ENCODE measurements at regions not wholly inside any gene's neighbourhood (a gene's known extent, or its start where the extent isn't known, plus 50 kb on each side); places are given as distances from the start of the nearest gene placed in this dataset.

DNA sequence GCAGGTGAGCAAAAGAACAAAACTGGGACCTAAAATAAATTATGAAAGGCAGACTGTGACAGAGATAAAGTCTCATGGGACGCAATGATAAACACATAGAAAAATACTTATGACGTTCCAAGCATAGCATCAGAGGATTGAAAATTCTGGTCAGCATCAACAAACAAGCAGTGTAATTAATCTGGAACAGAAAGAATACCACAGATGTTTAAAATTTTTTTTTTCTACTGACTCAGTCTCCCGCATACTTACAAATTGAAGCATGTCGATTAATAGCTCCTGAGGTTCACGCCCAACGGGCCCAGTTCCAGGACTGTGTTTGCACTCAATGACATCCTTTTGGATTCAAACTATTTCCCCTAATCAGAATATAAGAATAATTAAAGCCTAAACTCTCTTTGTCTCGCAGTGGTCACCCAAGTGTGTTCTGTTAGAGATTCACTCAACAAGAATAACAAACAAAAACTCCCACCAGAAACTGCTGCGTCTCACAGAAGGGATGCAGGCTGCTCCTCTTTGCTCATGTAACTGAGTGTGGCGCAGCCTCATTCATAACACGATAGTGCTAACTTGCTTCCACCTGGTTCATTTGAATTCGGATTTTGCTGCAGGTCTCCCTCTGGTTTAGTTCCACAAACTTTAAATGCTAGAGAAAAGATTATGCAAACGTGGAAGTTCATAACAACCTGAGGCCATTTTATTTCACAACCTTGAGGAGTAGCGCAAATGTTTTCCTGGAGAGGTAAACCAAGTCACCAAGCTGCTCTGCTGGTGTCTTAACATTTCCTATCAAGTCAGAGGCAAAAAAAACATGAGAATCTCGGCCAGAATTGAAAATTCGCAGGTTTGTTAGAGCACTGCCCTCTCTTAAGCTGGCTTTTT, 69.0 kb upstream of the CITED2 start:
- DNase-seq (ENCODE audit: low read depth in 1 of 2, low spot score in 1 of 2): peak in 1 of 2 experiments; percentile 7
- TF ChIP-seq JUND (IDR thresholded peaks at IDR 0.05; ENCODE audit: low read depth): no peak
- in situ Hi-C loops (cut with HindIII; ENCODE audit: low pct_unique_long_range_greater_than_20kb, low sequenced_read_pairs): no loop called here

DNA sequence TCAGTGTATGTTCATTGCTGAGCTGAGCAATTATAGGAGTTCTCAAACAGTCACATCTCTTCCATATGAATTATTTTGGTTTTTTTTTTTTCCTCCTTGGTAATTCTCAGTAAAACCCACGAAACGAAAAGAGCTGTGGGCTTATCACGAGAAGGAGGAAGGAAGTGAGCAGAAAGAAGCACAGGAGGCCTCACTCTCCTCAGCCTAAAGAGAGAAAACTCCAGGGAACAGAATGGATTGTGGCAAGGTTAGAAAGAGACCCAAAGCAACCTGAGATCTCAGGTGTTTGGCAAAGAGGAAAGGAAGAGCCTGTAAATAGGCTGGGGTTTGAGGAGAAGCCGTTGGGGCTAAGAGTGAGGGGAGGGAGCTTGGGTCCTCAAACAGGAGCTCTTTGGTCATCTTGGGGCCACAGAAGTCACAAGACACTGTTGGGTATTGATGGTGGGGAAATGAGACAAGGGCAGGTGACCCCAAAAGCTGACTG, 67.8 kb upstream of the CITED2 start:
- TF ChIP-seq JUND (IDR thresholded peaks at IDR 0.05; ENCODE audit: low read depth): no peak
- no peak for DNase-seq (ENCODE audit: low read depth in 1 of 2, low spot score in 1 of 2)
- in situ Hi-C loops (cut with HindIII; ENCODE audit: low pct_unique_long_range_greater_than_20kb, low sequenced_read_pairs): no loop called here

DNA sequence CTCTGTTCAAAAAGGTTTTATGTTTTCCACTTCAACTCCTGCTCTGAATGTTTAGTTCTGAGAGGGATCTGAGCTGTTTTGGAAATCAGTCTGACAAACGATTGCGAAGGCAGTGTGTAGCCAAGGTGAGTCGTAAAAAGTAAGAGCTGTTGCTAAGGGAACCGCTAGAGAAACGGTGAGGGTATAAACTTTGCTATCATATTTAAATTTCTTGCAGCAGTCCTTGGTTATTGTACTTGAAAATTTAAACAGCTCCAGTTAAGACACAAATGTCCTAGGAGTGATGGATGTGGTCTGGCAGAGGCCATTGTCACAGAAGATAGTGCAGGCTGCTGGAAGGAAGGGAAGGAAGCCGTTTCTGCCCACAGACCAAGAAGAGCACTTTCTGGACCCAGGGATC, 64.9 kb upstream of the CITED2 start:
- peak in 1 of 2 experiments; percentile 58 for DNase-seq (ENCODE audit: low read depth in 1 of 2, low spot score in 1 of 2)
- in situ Hi-C loops (cut with HindIII; ENCODE audit: low pct_unique_long_range_greater_than_20kb, low sequenced_read_pairs): no loop called here
- no peak for TF ChIP-seq JUND (IDR thresholded peaks at IDR 0.05; ENCODE audit: low read depth)

DNA sequence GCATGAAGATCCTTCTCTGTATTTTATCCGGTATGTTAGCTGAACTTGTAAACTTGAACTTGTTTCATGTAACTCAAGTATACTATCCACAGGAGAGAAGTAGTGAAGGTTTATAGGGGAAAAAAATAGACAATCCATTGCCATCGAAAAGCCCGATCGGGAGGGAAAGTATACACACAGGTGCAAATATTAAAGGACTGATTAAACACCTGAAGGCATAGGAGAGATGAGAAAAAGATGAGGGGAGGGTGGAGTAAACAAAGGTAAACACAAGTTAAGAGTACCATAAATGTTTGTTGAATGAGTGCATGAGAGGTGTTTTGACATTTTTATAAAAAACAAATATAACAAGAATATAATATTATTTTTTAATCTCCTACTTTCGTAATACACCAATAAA, 64.3 kb upstream of the CITED2 start:
- peak in 1 of 2 experiments; percentile 72 for DNase-seq (ENCODE audit: low read depth in 1 of 2, low spot score in 1 of 2)
- TF ChIP-seq JUND (IDR thresholded peaks at IDR 0.05; ENCODE audit: low read depth): peak; percentile 84
- in situ Hi-C loops (cut with HindIII; ENCODE audit: low pct_unique_long_range_greater_than_20kb, low sequenced_read_pairs): no loop called here

DNA sequence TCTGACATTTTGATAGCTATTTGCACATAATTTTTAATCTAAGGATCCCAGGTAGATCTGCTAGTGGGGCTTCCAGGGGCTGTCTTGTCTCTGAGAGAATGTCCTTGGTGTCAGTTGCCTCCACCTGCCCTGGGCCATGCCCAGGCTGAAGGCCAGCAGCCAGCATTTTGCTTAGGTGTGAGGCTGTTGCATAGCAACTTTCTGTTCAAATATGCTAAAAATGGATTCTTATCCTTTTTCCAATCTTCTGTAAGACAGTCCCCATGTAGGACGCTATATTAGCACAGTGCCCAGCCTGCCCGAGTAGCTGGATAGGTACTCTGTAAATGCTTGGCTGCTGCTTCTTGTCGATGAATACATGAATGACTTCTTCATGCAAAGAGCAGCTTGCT, 62.5 kb upstream of the CITED2 start:
- in situ Hi-C loops (cut with HindIII; ENCODE audit: low pct_unique_long_range_greater_than_20kb, low sequenced_read_pairs): no loop called here
- TF ChIP-seq JUND (IDR thresholded peaks at IDR 0.05; ENCODE audit: low read depth): 0 out of 2 replicates have a peak, but pooled peaks have one; percentile 3
- no peak for DNase-seq (ENCODE audit: low read depth in 1 of 2, low spot score in 1 of 2)

DNA sequence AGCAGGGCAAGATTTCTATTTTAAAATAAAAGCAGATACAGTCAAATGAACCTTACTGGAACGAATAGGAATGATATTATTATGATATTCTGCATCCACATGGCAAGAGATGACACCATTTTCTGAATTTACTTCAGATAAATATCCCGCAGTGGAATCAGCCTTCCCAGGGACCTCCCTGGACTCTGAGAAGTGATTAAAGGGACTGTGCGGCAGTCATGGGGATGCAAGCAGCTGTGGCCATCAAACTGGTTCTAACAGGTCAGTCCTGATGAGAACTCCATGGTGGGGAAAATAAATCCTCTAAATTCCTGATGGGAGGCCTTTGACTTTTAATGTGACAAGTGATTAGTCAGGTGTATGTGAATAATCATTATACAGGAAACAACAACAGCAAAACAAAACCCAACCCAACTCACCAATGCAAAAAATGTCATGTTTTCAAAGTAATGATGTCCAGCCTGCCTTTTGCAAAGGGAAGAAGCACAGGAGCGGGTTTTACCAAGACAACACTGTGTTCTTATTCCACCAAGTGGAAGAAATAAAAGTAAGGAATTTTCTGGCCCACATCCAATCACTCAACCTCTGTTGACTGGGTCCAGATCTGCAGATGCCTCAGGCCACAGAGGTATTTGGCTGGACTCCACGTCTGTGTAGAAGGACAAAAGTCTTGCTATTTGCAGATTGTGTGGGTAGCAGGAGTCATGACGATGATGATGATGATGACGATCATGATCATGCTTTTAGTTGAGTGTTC, 61.9 kb upstream of the CITED2 start:
- in situ Hi-C loops (cut with HindIII; ENCODE audit: low pct_unique_long_range_greater_than_20kb, low sequenced_read_pairs): no loop called here
- TF ChIP-seq JUND (IDR thresholded peaks at IDR 0.05; ENCODE audit: low read depth): 0 out of 2 replicates have a peak, but pooled peaks have one; percentile 4
- DNase-seq (ENCODE audit: low read depth in 1 of 2, low spot score in 1 of 2): peak in 1 of 2 experiments; percentile 85

DNA sequence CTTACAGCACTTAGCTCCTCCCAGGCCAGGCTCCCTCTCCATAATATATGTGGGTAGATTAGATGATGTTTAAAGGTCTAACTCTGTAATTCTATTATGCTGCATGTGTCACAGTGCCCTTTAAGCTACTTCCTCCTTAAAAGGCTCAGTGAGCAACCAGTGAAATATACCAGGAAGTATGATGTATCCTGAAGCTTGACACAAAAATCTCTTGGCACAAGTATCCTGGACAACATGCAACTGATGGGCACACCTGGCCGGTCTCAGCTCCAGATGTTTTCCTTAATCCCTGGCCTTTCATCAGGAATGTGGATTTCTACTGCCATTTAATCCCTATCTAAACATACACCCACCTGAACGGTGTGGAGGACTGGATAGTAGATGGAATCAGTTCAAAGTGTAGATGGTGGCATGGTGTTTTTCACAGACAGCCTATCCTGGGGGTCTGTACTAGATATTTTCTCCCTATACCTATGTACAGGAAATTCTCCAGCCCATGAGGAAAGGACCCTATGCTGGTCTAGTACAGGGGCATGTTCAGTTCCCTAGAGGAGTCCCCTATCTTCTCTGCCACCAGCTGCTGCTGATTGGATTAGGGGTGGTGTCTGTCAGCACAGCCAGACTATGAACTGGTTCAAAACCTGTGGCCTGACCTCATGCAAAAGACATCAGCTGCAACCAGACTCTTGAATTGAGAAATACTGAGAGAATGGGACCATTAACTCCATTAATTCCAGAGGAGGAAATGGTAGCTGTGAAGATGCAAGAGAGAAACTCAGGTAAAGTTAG, 59.4 kb upstream of the CITED2 start:
- in situ Hi-C loops (cut with HindIII; ENCODE audit: low pct_unique_long_range_greater_than_20kb, low sequenced_read_pairs): no loop called here
- peak in 1 of 2 experiments; percentile 73 for DNase-seq (ENCODE audit: low read depth in 1 of 2, low spot score in 1 of 2)
- no peak for TF ChIP-seq JUND (IDR thresholded peaks at IDR 0.05; ENCODE audit: low read depth)

DNA sequence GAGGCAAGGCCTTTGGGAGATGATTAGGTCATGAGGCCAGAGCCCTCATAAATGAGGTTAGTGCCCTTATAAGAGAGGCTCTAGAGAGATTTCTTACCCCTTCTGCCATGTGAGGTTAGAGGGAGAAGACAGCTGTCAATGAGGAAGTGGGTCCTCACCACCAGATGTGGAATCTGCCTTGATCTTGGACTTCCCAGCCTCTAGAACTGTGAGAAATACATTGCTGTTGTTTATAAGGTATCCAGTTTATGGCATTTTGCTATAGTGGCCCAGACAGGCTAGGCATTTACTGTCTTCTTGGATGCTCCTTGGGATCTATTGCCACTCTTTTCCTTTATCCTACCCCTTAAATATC, 57.1 kb upstream of the CITED2 start:
- in situ Hi-C loops (cut with HindIII; ENCODE audit: low pct_unique_long_range_greater_than_20kb, low sequenced_read_pairs): no loop called here
- TF ChIP-seq JUND (IDR thresholded peaks at IDR 0.05; ENCODE audit: low read depth): no peak
- DNase-seq (ENCODE audit: low read depth in 1 of 2, low spot score in 1 of 2): no peak

DNA sequence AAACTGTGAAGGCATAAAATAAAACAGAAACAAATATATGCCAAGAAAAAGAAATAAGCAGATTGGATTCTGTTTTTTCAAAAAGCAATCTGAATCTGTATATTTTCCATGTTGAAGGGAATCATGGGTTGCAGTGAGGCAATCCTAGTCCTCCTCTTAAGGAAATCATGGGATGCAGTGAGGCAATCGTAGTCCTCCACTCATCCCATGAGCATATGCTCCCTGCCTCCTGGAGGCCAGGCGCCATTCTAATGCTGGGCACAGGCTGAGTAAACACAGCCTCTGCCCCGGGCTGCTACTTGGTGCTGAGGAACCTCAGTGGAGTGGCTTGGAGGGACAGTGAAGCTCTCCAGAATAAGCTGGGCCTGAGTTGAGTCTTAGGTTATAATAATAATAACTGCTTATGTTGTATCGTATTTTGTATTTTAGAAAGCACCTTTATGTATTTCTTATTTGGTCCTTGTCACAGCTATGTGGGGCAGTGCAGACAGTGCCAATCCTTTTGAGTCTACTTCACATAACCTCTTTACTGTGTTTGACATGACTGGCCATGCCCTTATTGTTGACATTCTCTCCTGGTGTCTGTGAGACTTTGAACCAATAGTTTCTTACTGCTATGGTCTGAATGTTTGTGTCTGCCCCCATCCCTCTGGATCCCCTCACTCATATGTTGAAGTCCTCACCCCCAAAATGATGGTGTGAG, 56.6 kb upstream of the CITED2 start:
- in situ Hi-C loops (cut with HindIII; ENCODE audit: low pct_unique_long_range_greater_than_20kb, low sequenced_read_pairs): no loop called here
- TF ChIP-seq JUND (IDR thresholded peaks at IDR 0.05; ENCODE audit: low read depth): no peak
- DNase-seq (ENCODE audit: low read depth in 1 of 2, low spot score in 1 of 2): no peak

DNA sequence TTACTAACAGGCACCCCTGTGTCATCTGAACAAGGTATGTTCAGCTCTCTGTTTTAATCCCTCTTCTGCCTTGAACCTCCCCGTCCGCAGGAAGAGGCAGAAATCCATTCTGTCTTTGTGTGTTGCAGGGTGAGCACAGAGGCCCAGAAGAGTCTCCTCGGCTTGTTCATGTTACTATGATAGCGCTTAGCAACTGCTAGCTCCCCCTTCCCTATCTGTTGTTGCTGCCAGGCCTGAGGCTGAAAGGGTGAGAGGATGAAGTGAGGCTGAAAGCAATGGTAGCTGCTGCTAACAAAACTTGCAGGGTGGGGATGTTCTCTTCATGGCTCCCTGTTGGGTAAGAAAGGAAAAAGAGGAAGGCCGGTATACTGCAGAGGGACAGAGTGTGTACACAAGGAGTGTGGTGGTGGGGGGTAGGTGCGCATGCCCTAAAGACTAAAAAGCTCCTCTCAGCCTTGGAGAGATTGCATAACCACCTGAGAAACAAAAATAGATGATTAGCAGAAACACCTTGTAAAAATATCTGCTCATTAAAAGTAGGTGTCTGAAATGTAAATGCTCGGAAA, 55.2 kb upstream of the CITED2 start:
- in situ Hi-C loops (cut with HindIII; ENCODE audit: low pct_unique_long_range_greater_than_20kb, low sequenced_read_pairs): no loop called here
- TF ChIP-seq JUND (IDR thresholded peaks at IDR 0.05; ENCODE audit: low read depth): no peak
- no peak for DNase-seq (ENCODE audit: low read depth in 1 of 2, low spot score in 1 of 2)

DNA sequence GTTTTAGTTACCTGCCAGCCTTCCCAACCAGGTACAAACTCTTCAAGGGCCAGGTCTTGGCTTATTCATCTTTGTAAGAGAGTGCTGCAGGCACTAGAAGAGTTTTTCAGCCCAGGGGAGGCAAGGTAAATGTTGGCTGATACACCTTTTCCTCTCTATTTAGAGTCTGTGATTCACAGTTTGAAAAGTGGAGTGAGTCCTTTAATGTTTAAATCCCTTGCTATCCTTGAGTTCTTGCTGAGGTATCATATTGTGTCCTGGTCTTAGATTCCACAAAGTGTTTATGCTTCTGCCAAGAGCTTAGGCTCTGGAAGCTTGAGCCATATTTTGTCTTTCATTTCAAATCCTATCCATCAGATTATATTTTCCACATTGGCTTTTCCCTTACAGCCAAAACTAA, 52.8 kb upstream of the CITED2 start:
- no peak for TF ChIP-seq JUND (IDR thresholded peaks at IDR 0.05; ENCODE audit: low read depth)
- no peak for DNase-seq (ENCODE audit: low read depth in 1 of 2, low spot score in 1 of 2)
- in situ Hi-C loops (cut with HindIII; ENCODE audit: low pct_unique_long_range_greater_than_20kb, low sequenced_read_pairs): no loop called here

All from T47D (cell line).